Activated T-helper 17 cell treated with anti-CD3 and anti-CD28 coated beads, Interleukin-2, amount 50 U/mL, for 72 hours (primary cell): ENCODE measurements at regions not wholly inside any gene's neighbourhood (a gene's known extent, or its start where the extent isn't known, plus 50 kb on each side); places are given as distances from the start of the nearest gene placed in this dataset.
"Not testable (repeated sequence)": the region's sequence is repeated elsewhere in the genome, so short reads cannot be mapped to it uniquely, and the experiment has no call there.

Experiments used
- ATAC-seq: fragments of 150-1000 bp; cut with Tn5 transposase; replicated peaks from 2 replicates; pipeline ENCODE4 v1.10.0; 2021; ENCODE audit warnings: mild to moderate bottlenecking, moderate library complexity
- H3K27ac Mint-ChIP-seq: one replicate; pipeline ENCODE4 v1.8.0; 2022; ENCODE audit warnings: mixed read lengths
- H3K27me3 Mint-ChIP-seq: one replicate; pipeline ENCODE4 v1.8.0; 2022; ENCODE audit warnings: mixed read lengths
- H3K36me3 Mint-ChIP-seq: one replicate; pipeline ENCODE4 v1.8.0; 2022; ENCODE audit warnings: low read depth, mild to moderate bottlenecking, mixed read lengths
- H3K4me1 Mint-ChIP-seq: one replicate; pipeline ENCODE4 v1.8.0; 2022; ENCODE audit warnings: mixed read lengths
- H3K4me3 Mint-ChIP-seq: one replicate; pipeline ENCODE4 v1.8.0; 2022; ENCODE audit warnings: mild to moderate bottlenecking, mixed read lengths
- H3K9me3 Mint-ChIP-seq: one replicate; pipeline ENCODE4 v1.8.0; 2022; ENCODE audit warnings: mixed read lengths

GRCh38 chr5:39767916-39768315 lies 343.1 kb upstream of the DAB2 start:
- Mint-ChIP-seq H3K9me3 (no peaks in the 10 kb centered on the region), H3K4me3 (no peak overlapping the region), H3K4me1 (no peaks in the 10 kb centered on the region), H3K27ac (no peak overlapping the region), H3K27me3 (peaks cover 31% of the 10 kb centered on the region), H3K36me3 (no peaks in the 10 kb centered on the region)
- ATAC-seq: no peak

- Mint-ChIP-seq H3K27me3 (peaks cover 23% of the 10 kb centered on the region), H3K27ac (no peak overlapping the region), H3K9me3 (no peaks in the 10 kb centered on the region), H3K4me3 (no peak overlapping the region), H3K4me1 (no peaks in the 10 kb centered on the region), H3K36me3 (no peaks in the 10 kb centered on the region)
- ATAC-seq: no peak
Observed at GRCh38 chr5:39765366-39765765, 340.6 kb upstream of the DAB2 start.

DNA sequence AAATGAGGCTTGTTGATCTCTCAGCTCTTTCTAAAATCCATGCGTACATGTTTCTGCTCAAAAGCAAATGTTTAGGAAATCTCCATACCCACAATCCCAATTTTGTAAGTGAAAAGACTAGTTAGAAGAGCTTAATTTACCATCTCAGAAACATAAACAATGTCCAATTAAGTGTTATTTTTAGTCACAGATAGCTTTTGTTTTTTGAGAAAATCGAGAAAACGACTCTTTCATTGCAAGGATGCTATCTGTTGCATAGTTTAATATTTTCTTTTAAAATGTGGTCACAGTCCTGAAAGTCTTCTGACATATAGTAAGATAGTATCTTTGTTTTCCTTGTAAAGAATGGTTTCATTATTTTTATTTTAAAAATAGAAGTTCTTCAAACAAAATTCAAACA lies 338.0 kb upstream of the DAB2 start:
- ATAC-seq: no peak
- Mint-ChIP-seq H3K36me3 (no peaks in the 10 kb centered on the region), H3K4me3 (no peak overlapping the region), H3K27me3 (peaks cover 12% of the 10 kb centered on the region), H3K27ac (no peak overlapping the region), H3K9me3 (no peaks in the 10 kb centered on the region), H3K4me1 (no peaks in the 10 kb centered on the region)

DNA sequence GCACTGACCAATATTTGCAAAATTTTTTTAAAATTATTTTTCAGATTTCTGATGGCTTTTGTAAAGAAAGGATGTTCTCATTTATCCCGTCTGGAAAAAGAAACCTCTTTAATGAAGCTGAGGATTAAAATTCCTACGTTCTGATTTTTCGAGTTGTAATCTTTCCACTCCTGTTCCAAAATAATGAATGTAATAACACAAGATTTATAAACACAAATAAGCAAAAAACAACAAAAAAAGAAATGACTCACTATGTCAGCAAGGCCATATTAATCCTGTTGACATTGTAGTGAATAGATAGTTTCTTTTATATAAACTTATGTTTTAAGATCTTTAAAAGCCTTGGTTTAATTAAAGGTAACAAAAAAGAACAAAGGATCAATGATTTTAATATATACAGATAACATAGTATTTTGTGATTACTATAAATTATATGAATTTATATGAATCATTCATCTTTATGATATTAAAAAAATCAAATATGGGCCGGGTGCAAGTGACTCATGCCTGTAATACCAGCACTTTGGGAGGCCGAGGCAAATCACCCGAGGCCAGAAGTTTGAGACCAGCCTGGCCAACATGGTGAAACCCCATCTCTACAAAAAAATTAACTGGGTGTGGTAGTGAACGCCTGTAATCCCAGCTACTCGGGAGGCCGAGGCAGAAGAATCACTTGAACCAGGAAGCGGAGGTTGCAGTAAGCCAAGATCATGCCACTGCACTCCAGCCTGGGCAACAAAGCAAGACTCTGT lies 336.6 kb upstream of the DAB2 start:
- no peak for ATAC-seq
- H3K36me3 Mint-ChIP-seq: no peaks in the 10 kb centered on the region
- H3K4me1 Mint-ChIP-seq: no peaks in the 10 kb centered on the region
- H3K27me3 Mint-ChIP-seq: peaks cover 6% of the 10 kb centered on the region
- no peaks in the 10 kb centered on the region for H3K9me3 Mint-ChIP-seq
- H3K27ac Mint-ChIP-seq: no peak overlapping the region
- no peak overlapping the region for H3K4me3 Mint-ChIP-seq

DNA sequence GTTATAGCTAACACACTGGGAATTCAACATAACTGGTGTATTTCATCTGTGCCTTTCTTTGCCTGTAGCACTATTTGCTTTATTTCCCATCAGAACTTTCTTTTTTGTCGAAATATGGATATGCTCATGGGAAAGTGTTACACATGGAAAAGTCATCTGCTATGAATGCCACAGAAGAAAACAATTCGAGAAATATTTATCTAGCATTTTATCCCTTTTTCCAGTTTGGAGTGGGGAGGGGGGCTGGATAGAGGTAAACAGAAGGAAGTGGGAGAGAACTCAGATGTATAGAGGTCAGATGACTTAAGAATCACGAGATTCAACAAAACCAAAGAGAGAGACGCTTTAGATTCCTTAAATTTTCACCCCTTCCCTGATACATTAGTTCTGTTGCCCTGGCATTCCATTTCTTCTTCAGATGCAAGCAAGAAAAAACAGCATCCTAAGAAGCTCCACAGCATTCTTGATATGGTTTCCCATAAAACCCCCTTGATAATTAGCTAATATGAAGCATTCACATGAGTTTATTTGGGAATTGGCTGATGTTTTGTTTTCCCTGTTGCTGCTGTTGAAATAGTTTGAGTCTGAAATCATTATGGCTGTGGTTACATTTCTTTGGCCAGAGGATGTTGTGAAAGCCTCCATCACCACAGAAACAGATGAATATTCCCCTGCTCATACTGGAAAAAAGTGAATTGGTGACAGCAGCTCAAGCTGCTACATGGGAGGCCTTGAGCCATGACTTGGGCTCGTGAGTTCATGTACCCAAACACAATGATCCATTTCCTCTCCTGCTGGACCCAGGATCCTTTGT lies 335.8 kb upstream of the DAB2 start:
- Mint-ChIP-seq H3K27me3 (peaks cover 4% of the 10 kb centered on the region), H3K4me1 (no peaks in the 10 kb centered on the region), H3K36me3 (no peaks in the 10 kb centered on the region), H3K4me3 (no peak overlapping the region), H3K9me3 (no peaks in the 10 kb centered on the region), H3K27ac (no peak overlapping the region)
- ATAC-seq: no peak

DNA sequence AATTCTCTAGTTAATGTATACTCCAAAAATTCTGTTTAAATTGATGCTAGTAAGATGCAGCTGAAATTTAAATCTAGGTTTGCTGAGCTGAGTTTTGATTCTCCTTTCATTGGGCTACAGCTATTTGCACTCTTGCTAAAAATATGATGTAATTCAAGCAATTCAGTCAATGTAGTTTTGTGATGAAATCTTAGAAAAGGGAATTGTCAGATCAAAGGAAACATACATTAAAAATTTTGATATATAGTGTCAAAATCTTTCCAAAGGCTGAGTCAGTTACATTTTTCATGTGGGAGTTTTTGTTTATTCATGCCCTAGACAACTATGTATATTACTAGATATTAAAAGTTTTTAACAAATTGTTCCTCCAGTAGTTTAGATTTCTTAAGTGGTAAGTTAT lies 334.9 kb upstream of the DAB2 start:
- Mint-ChIP-seq H3K27me3 (peaks cover 4% of the 10 kb centered on the region), H3K36me3 (no peaks in the 10 kb centered on the region), H3K4me3 (no peak overlapping the region), H3K27ac (no peak overlapping the region), H3K4me1 (no peaks in the 10 kb centered on the region), H3K9me3 (no peaks in the 10 kb centered on the region)
- no peak for ATAC-seq

DNA sequence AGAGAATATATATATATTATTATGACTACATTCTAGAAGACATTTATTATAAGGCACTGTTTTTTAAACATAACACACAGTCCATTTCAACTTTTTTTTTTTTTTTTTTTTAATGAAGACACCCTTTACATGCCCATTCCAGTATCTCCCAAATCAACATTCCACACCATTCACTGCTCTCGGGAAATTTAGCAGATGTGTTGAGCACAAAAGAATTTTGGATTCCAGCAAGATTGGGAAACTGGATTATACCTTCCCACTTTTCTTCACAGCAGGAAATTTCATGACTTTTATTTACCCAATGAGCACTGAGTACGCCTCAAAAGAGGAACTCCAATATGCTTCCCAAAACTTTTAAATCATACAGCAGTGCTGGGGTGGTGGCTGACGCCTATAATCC lies 333.6 kb upstream of the DAB2 start:
- Mint-ChIP-seq H3K9me3 (no peaks in the 10 kb centered on the region), H3K27me3 (peaks cover 8% of the 10 kb centered on the region), H3K4me1 (no peaks in the 10 kb centered on the region), H3K36me3 (no peaks in the 10 kb centered on the region), H3K4me3 (no peak overlapping the region), H3K27ac (no peak overlapping the region)
- ATAC-seq: no peak

DNA sequence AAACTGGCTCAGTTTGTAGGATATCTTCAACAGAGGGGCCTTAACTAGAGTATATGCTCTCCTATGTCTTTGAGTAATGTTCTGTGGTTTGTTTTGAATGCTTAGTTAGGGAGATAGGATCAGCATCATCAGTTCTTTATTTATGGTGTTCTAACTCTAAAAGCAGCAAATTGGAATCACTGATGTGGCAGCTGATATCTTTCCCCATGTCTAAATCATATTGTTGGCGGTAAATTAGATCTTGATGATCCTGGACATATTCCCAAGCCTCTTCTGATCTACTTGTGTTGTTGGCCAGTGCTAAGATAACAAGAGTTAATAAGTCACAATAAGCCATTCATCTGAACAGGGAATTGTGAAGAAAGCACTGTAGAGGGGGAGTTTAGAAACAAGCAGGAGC lies 332.4 kb upstream of the DAB2 start:
- Mint-ChIP-seq H3K9me3 (no peaks in the 10 kb centered on the region), H3K27ac (no peak overlapping the region), H3K27me3 (peaks cover 8% of the 10 kb centered on the region), H3K4me1 (no peaks in the 10 kb centered on the region), H3K36me3 (no peaks in the 10 kb centered on the region), H3K4me3 (no peak overlapping the region)
- no peak for ATAC-seq

GRCh38 chr5:39755986-39756385 lies 331.2 kb upstream of the DAB2 start:
- H3K27me3 Mint-ChIP-seq: peaks cover 8% of the 10 kb centered on the region
- H3K4me1 Mint-ChIP-seq: no peaks in the 10 kb centered on the region
- no peaks in the 10 kb centered on the region for H3K36me3 Mint-ChIP-seq
- no peaks in the 10 kb centered on the region for H3K9me3 Mint-ChIP-seq
- H3K4me3 Mint-ChIP-seq: no peak overlapping the region
- no peak for ATAC-seq
- H3K27ac Mint-ChIP-seq: no peak overlapping the region

GRCh38 chr5:39755452-39755851 lies 330.7 kb upstream of the DAB2 start:
- H3K36me3 Mint-ChIP-seq: no peaks in the 10 kb centered on the region
- no peak for ATAC-seq
- no peaks in the 10 kb centered on the region for H3K9me3 Mint-ChIP-seq
- no peak overlapping the region for H3K27ac Mint-ChIP-seq
- H3K4me1 Mint-ChIP-seq: no peaks in the 10 kb centered on the region
- H3K27me3 Mint-ChIP-seq: peaks cover 8% of the 10 kb centered on the region
- H3K4me3 Mint-ChIP-seq: no peak overlapping the region

DNA sequence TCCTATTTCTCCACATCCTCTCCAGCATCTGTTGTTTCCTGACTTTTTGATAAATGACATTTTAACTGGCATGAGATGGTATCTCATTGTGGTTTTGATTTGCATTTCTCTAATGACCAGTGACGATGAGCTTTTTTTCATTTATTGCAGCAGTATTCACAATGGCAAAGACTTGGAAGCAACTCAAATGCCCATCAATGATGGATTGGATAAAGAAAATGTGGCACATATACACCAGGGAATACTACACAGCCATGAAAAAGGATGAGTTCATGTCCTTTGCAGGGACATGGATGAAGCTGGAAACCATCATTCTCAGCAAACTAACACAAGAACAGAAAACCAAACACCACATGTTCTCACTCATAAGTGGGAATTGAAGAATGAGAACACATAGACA lies 329.0 kb upstream of the DAB2 start:
- not testable (repeated sequence) for H3K9me3 Mint-ChIP-seq, H3K36me3 Mint-ChIP-seq, H3K27ac Mint-ChIP-seq, H3K27me3 Mint-ChIP-seq, ATAC-seq, H3K4me1 Mint-ChIP-seq, H3K4me3 Mint-ChIP-seq

- no peak for ATAC-seq
- Mint-ChIP-seq H3K27me3 (peaks cover 8% of the 10 kb centered on the region), H3K27ac (no peak overlapping the region), H3K9me3 (no peaks in the 10 kb centered on the region), H3K36me3 (no peaks in the 10 kb centered on the region), H3K4me3 (no peak overlapping the region), H3K4me1 (no peaks in the 10 kb centered on the region)
Observed at GRCh38 chr5:39750661-39751060, 325.9 kb upstream of the DAB2 start.

DNA sequence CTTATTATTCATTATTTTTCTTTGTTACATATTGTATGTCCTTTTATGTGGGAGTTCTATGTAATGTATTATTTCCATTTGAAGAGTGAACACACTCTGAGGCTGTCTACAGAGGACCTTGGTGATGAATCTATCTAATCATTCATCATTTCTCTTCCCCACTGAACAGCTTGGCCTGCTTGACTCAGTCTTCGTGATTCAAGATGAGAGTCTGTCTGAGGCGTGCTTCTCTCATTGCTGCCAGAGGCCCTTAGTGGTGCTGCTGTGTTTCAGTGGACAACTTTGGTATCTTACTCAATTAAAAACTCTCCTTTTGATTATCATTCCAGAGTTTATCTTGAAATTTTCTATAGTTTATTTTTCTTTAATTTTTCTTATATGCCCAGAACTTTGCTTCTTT lies 318.1 kb upstream of the DAB2 start:
- H3K4me3 Mint-ChIP-seq: no peak overlapping the region
- no peaks in the 10 kb centered on the region for H3K4me1 Mint-ChIP-seq
- no peak for ATAC-seq
- no peak overlapping the region for H3K27ac Mint-ChIP-seq
- no peaks in the 10 kb centered on the region for H3K36me3 Mint-ChIP-seq
- H3K27me3 Mint-ChIP-seq: peaks cover 8% of the 10 kb centered on the region
- no peaks in the 10 kb centered on the region for H3K9me3 Mint-ChIP-seq

DNA sequence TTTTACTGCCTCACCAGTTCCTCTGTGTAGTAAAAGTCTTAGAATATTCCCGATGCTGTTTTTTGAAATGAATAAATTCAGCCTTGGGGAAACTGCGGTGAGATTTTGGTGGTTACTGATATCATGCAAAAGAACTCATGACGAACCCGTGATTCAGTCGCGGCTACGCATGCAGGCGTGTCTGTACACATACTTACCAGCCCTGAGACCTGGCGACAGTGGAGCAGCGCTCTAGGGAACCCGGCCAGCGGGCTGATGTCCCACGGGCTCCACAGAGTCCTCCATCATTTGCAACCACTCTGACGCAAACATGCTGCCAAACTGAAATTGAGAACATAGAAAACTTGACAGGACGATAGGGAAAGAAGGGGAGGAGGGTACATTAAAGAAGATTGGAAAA lies 315.6 kb upstream of the DAB2 start:
- H3K4me3 Mint-ChIP-seq: no peak overlapping the region
- H3K27me3 Mint-ChIP-seq: peaks cover 16% of the 10 kb centered on the region
- no peak for ATAC-seq
- H3K4me1 Mint-ChIP-seq: no peaks in the 10 kb centered on the region
- no peak overlapping the region for H3K27ac Mint-ChIP-seq
- no peaks in the 10 kb centered on the region for H3K9me3 Mint-ChIP-seq
- H3K36me3 Mint-ChIP-seq: no peaks in the 10 kb centered on the region

DNA sequence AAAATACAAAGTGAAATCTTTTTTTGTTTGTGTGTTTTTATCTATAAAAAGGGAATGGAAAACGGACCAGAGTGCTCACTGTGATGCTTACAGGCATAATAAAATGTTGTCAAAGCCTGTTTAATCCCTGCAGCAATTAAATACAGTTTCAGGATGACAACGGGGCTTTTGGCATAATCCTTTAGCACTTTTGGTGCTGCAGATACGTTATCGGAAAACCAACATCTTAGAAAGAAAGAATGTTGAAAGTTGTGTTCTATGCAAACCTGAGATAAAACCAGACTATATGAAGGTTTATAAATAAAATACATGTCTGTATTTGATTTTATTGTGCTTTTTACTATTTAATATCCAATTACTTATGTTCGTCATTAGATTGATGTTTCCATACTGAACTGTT lies 307.4 kb upstream of the DAB2 start:
- ATAC-seq: no peak
- no peaks in the 10 kb centered on the region for H3K36me3 Mint-ChIP-seq
- H3K4me3 Mint-ChIP-seq: no peak overlapping the region
- H3K9me3 Mint-ChIP-seq: no peaks in the 10 kb centered on the region
- peaks cover 6% of the 10 kb centered on the region for H3K27me3 Mint-ChIP-seq
- no peaks in the 10 kb centered on the region for H3K4me1 Mint-ChIP-seq
- no peak overlapping the region for H3K27ac Mint-ChIP-seq
